ENCODE measurements at regions not wholly inside any gene's neighbourhood (a gene's known extent, or its start where the extent isn't known, plus 50 kb on each side); places are given as distances from the start of the nearest gene placed in this dataset.

GRCh38 chr18:35852786-35853185 lies 119.7 kb upstream of the RMP24 start:
- POLR2A ChIA-PET (ENCODE audit: partially characterized antibody) = interaction anchor here (5.4 kb wide), 1 partner anchor 25 kb away, joined by 54 read pairs; no protein-coding TSS in a partner anchor

More at GRCh38 chr18:35852786-35853185, 119.7 kb upstream of the RMP24 start:
- no peak overlapping the region for H3K9ac ChIP-seq (replicated peaks in 1 of 4; ENCODE audit: extremely low read depth in 1 of 4, low read depth in 3 of 4, low read length in 3 of 4)
- 0 out of 2 replicates have a peak overlapping the region, but pooled peaks have one; percentile 24 for H3K27ac ChIP-seq (ENCODE audit: low read depth, low read length)
- H3K23ac ChIP-seq (ENCODE audit: insufficient read length) = no peak overlapping the region
- CTCF ChIA-PET (ENCODE audit: partially characterized antibody) = interaction anchor here (0.6 to 2.9 kb wide), 6 partner anchors 9 to 275 kb away, joined by 3 to 11 read pairs (median 4); no protein-coding TSS in a partner anchor
- no peak overlapping the region for H3K56ac ChIP-seq (replicated peaks; ENCODE audit: insufficient read length, low read depth, low read length)
- peak overlapping the region; percentile 98 for H2BK120ac ChIP-seq (replicated peaks; ENCODE audit: low read depth, low read length)
- peak in 1 of 2 experiments; percentile 7 for DNase-seq (ENCODE audit: low read depth in 1 of 2, low spot score in 2 of 2)
- peaks cover 3 to 5% of the 10 kb centered on the region in 2 experiments; a peak in 1 of 4 replicates for H3K9me3 ChIP-seq (ENCODE audit: insufficient read depth in 2 of 2, low read depth in 1 of 2, low read length in 1 of 2)
- H3K23me2 ChIP-seq (ENCODE audit: low read depth, low read length) = no peaks in the 10 kb centered on the region; the same call in 1 of the 2 replicates
- H4K5ac ChIP-seq (ENCODE audit: insufficient read length, low read depth, low read length) = peak overlapping the region; percentile 88
- no peak overlapping the region for H2BK15ac ChIP-seq (ENCODE audit: low read length)
- peak overlapping the region; percentile 84 for H3K18ac ChIP-seq (ENCODE audit: extremely low read depth, low read length)
- H3K79me2 ChIP-seq (ENCODE audit: control insufficient read depth in 1 of 2, insufficient read depth in 2 of 2, low read length in 2 of 2) = no peaks in the 10 kb centered on the region
- H3K36me3 ChIP-seq (ENCODE audit: control insufficient read depth in 2 of 4, insufficient read depth in 4 of 4, low read length in 3 of 4) = peaks cover 0 to 3% (median 0%) of the 10 kb centered on the region in 4 experiments; a peak in 1 of 8 replicates
- H2BK5ac ChIP-seq (ENCODE audit: low read depth, low read length) = peak overlapping the region; percentile 99; the same call in 1 of the 2 replicates
- peak overlapping the region; percentile 77 for H2BK20ac ChIP-seq (ENCODE audit: low read length)
- TF ChIP-seq GTF2F1 (IDR thresholded peaks at IDR 0.05; ENCODE audit: borderline replicate concordance, low read depth, low read length) (no peak), CEBPB (IDR thresholded peaks at IDR 0.05; ENCODE audit: low read depth, low read length) (no peak), PHF8 (conservative IDR thresholded peaks at IDR 0.05; ENCODE audit: low read depth, low read length) (no peak), EP300 (IDR thresholded peaks at IDR 0.05; ENCODE audit: borderline replicate concordance in 1 of 2, low read depth in 2 of 2, low read length in 2 of 2) (no peak), SP2 (IDR thresholded peaks at IDR 0.05; ENCODE audit: low read length) (no peak)
- no peak for FAIRE-seq
- 93% methylated on average over 2 of the region's 2 CpGs; no CpG with 5 or more reads in 1 of the 2 experiments for WGBS, 2 experiments (ENCODE audit: extremely low coverage in 1 of 2, insufficient coverage in 1 of 2, insufficient read length in 1 of 2, insufficient replicate concordance in 2 of 2, low coverage in 1 of 2, low lambda C conversion rate in 2 of 2, missing lambda C conversion rate in 1 of 2)
- no peak overlapping the region for H4K8ac ChIP-seq (ENCODE audit: extremely low read depth, insufficient read depth, low read length)
- H3K4ac ChIP-seq (replicated peaks; ENCODE audit: insufficient read length, low read depth, low read length) = peak overlapping the region; percentile 94
- H3K79me1 ChIP-seq (ENCODE audit: low read depth, low read length) = no peaks in the 10 kb centered on the region
- H3K4me2 ChIP-seq (ENCODE audit: insufficient read depth in 1 of 2, low read depth in 2 of 2, low read length in 2 of 2) = no peak overlapping the region
- peak overlapping the region; percentile 82 for H2BK12ac ChIP-seq (ENCODE audit: low read depth, low read length)
- peak overlapping the region; percentile 97 for H4K91ac ChIP-seq (replicated peaks; ENCODE audit: insufficient read length, low read length)
- peaks cover 6 to 25% (median 22%) of the 10 kb centered on the region in 4 experiments; a peak in 5 of 7 replicates for H3K4me1 ChIP-seq (replicated peaks in 1 of 4; ENCODE audit: control insufficient read depth in 3 of 4, insufficient read depth in 4 of 4, low read length in 3 of 4)
- H3K14ac ChIP-seq (ENCODE audit: insufficient read length) = peak overlapping the region; percentile 17
- no peaks in the 10 kb centered on the region for H3K27me3 ChIP-seq (replicated peaks in 1 of 4; ENCODE audit: control insufficient read depth in 3 of 4, extremely low read depth in 1 of 4, insufficient read depth in 3 of 4, low read length in 3 of 4)
- H2AK5ac ChIP-seq (ENCODE audit: low read depth, low read length) = peak overlapping the region; percentile 82; the same call in 1 of the 2 replicates
- H4K20me1 ChIP-seq (replicated peaks in 1 of 2; ENCODE audit: control insufficient read depth in 1 of 2, insufficient read depth in 2 of 2, low read length in 2 of 2) = no peaks in the 10 kb centered on the region
- no peak overlapping the region for H2AFZ ChIP-seq (ENCODE audit: low read length)
- H3K4me3 ChIP-seq (ENCODE audit: extremely low read depth in 1 of 4, insufficient read depth in 2 of 4, low read depth in 3 of 4, low read length in 4 of 4) = no peak overlapping the region
